Loucy (cell line): ENCODE measurements at regions not wholly inside any gene's neighbourhood (a gene's known extent, or its start where the extent isn't known, plus 50 kb on each side); places are given as distances from the start of the nearest gene placed in this dataset.

Experiments used
- H2AFZ ChIP-seq: fragments of 200-600 bp; sonication (generic); 2 replicates; pipeline ENCODE4 v1.6.0; 2016; ENCODE audit warnings: antibody characterized with exemption, mild to moderate bottlenecking, low read length, moderate library complexity
- H3F3A ChIP-seq: fragments of 200-600 bp; 2 replicates; pipeline ENCODE4 v1.6.0; 2016; ENCODE audit warnings: antibody characterized with exemption, low read depth, mild to moderate bottlenecking
- H3K27me3 ChIP-seq: fragments of 200-600 bp; sonication (generic); 2 replicates; pipeline ENCODE4 v1.6.1; 2014; ENCODE audit warnings: low read length, mild to moderate bottlenecking; ENCODE audit not compliant: insufficient read depth, poor library complexity, severe bottlenecking
- H3K36me3 ChIP-seq: fragments of 200-600 bp; sonication (generic); 2 replicates; pipeline ENCODE4 v1.6.1; 2016; ENCODE audit warnings: low read length; ENCODE audit not compliant: insufficient read depth
- H3K4me1 ChIP-seq: fragments of 200-600 bp; sonication (generic); 2 replicates; pipeline ENCODE4 v1.5.1; 2014; ENCODE audit warnings: low read length, mild to moderate bottlenecking; ENCODE audit not compliant: insufficient read depth, poor library complexity, severe bottlenecking
- H3K4me2 ChIP-seq: fragments of 200-600 bp; sonication (generic); 2 replicates; pipeline ENCODE4 v1.6.0; 2014; ENCODE audit warnings: antibody characterized with exemption, low read length, low read depth, mild to moderate bottlenecking; ENCODE audit not compliant: poor library complexity, severe bottlenecking
- H3K4me3 ChIP-seq: fragments of 200-600 bp; sonication (generic); 2 replicates; pipeline ENCODE4 v1.5.1; 2014; ENCODE audit warnings: low read length, mild to moderate bottlenecking, mixed read lengths; ENCODE audit not compliant: poor library complexity, severe bottlenecking
- H3K79me2 ChIP-seq: fragments of 200-600 bp; sonication (generic); 2 replicates; pipeline ENCODE4 v1.6.1; 2014; ENCODE audit warnings: low read length; ENCODE audit not compliant: insufficient read depth
- H3K9ac ChIP-seq: fragments of 200-600 bp; sonication (generic); 2 replicates; pipeline ENCODE4 v1.6.0; 2014; ENCODE audit warnings: mild to moderate bottlenecking, low read depth, low read length, moderate library complexity; ENCODE audit not compliant: poor library complexity, severe bottlenecking
- H3K9me2 ChIP-seq: fragments of 200-600 bp; sonication (generic); replicated peaks from 2 replicates; pipeline ENCODE4 v1.6.1; 2016; ENCODE audit warnings: low read depth, low read length, mixed read lengths
- H3K9me3 ChIP-seq: fragments of 200-600 bp; sonication (generic); 2 replicates; pipeline ENCODE4 v1.6.1; 2014; ENCODE audit warnings: mild to moderate bottlenecking, antibody characterized with exemption, low read length, low read depth; ENCODE audit not compliant: insufficient read depth
- H4K20me1 ChIP-seq: fragments of 200-600 bp; sonication (generic); 2 replicates; pipeline ENCODE4 v1.6.0; 2014; ENCODE audit warnings: antibody characterized with exemption, low read length, mild to moderate bottlenecking; ENCODE audit not compliant: insufficient read depth, poor library complexity, severe bottlenecking
- EZH2phosphoT487 ChIP-seq: fragments of 200-600 bp; IDR thresholded peaks from 2 replicates; pipeline ENCODE4 v1.6.1; 2018; ENCODE audit warnings: antibody characterized with exemption, mild to moderate bottlenecking, moderate library complexity, borderline replicate concordance
- TF ChIP-seq, protein P1 (sequence below): fragments of 200-600 bp; sonication (generic); conservative IDR thresholded peaks from 2 replicates; pipeline ENCODE4 v1.5.1; 2014; ENCODE audit warnings: mild to moderate bottlenecking, antibody characterized with exemption, low read length

DNA sequence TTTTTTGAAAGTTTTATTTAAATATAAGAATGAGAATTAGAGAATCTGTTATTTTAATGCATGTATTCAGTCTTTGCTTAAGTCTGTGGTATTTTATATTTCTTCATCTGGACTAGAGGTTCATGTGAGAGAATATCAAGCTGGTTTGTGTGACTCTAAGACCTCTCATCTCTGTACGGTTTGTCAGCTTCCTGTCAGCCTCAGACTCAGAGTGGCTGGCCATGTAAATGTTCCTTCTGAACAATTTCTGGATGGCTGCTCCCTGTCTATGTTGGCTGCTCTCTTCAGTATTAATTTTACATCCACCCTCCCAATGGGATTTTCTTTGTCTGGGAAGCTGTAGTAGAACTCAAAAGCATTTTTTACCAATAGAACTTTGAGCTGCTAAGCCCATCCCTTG lies 225.3 kb upstream of the THUMPD2 start:
- Histone ChIP-seq H3K36me3 (no peaks in the 10 kb centered on the region), H3K79me2 (no peaks in the 10 kb centered on the region), H3K4me2 (no peak overlapping the region), H3K9me2 (no peaks in the 10 kb centered on the region), H3K27me3 (no peaks in the 10 kb centered on the region), H3K9ac (no peak overlapping the region), H3K4me1 (no peaks in the 10 kb centered on the region), H3F3A (no peaks in the 10 kb centered on the region), H4K20me1 (no peaks in the 10 kb centered on the region), H3K4me3 (no peak overlapping the region), H2AFZ (peak overlapping the region; percentile 33; the same call in 1 of the 2 replicates), H3K9me3 (no peaks in the 10 kb centered on the region; the same call in 1 of the 2 replicates)
- TF ChIP-seq EZH2phosphoT487 = no peak
- TF ChIP-seq, protein P1, sequence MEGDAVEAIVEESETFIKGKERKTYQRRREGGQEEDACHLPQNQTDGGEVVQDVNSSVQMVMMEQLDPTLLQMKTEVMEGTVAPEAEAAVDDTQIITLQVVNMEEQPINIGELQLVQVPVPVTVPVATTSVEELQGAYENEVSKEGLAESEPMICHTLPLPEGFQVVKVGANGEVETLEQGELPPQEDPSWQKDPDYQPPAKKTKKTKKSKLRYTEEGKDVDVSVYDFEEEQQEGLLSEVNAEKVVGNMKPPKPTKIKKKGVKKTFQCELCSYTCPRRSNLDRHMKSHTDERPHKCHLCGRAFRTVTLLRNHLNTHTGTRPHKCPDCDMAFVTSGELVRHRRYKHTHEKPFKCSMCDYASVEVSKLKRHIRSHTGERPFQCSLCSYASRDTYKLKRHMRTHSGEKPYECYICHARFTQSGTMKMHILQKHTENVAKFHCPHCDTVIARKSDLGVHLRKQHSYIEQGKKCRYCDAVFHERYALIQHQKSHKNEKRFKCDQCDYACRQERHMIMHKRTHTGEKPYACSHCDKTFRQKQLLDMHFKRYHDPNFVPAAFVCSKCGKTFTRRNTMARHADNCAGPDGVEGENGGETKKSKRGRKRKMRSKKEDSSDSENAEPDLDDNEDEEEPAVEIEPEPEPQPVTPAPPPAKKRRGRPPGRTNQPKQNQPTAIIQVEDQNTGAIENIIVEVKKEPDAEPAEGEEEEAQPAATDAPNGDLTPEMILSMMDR = no peak

DNA sequence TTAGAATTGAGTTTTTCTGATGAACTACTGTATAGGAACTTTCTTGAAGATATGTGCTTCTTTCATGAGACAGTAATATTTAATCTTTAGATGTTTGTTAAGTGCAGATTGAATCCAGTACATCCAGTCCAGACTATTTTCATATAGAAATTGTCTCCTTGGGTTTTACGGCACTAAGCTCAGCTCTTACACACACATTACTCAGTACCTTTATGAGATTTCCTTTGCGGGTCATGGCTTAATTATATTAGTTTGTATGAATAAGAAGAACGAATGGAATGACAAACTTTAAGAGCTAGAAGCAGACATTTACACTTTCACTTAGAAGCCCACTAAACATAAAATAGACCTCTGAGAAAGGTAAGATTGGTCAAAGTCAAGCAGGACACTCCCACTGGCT lies 223.3 kb upstream of the THUMPD2 start:
- TF ChIP-seq EZH2phosphoT487 = no peak
- TF ChIP-seq, protein P1 = no peak
- no peaks in the 10 kb centered on the region for H3K27me3 ChIP-seq

DNA sequence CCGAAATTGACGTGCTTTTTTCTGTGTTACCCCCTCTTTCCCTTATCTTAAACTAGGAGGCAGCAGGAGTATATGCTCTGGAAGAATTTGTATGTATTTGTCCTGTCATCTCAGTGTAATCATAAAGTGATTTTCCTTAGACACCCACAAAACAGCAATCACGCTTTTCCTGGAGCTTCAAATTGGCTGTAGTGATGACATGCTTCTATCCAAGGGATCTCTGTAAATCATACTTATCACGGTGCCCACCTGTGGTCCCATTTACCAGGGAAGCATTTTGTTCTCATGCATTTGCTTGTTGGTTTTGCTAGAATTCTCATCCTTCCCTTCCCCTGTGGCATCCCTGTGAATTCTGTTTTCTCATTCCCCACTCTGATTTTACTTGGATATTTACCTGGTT lies 220.8 kb upstream of the THUMPD2 start:
- Histone ChIP-seq H3F3A (no peaks in the 10 kb centered on the region), H3K27me3 (no peaks in the 10 kb centered on the region), H2AFZ (no peak overlapping the region), H3K9me3 (no peaks in the 10 kb centered on the region; the same call in 1 of the 2 replicates), H3K4me2 (no peak overlapping the region), H3K4me1 (peaks cover 21% of the 10 kb centered on the region), H4K20me1 (no peaks in the 10 kb centered on the region), H3K4me3 (no peak overlapping the region), H3K9me2 (no peaks in the 10 kb centered on the region), H3K36me3 (no peaks in the 10 kb centered on the region), H3K79me2 (no peaks in the 10 kb centered on the region), H3K9ac (no peak overlapping the region)
- TF ChIP-seq, protein P1 = no peak
- TF ChIP-seq EZH2phosphoT487 = no peak

More for the DNA sequence above, 223.3 kb upstream of the THUMPD2 start:
- no peaks in the 10 kb centered on the region for H3K36me3 ChIP-seq
- no peaks in the 10 kb centered on the region; the same call in 1 of the 2 replicates for H3K9me3 ChIP-seq
- H3K9me2 ChIP-seq = no peaks in the 10 kb centered on the region
- no peaks in the 10 kb centered on the region for H3K4me1 ChIP-seq
- H3K4me2 ChIP-seq = no peak overlapping the region
- H3K79me2 ChIP-seq = no peaks in the 10 kb centered on the region
- no peaks in the 10 kb centered on the region for H3F3A ChIP-seq
- no peaks in the 10 kb centered on the region for H4K20me1 ChIP-seq
- H3K4me3 ChIP-seq = no peak overlapping the region
- H3K9ac ChIP-seq = no peak overlapping the region
- H2AFZ ChIP-seq = no peak overlapping the region
